B cell (primary cell): ENCODE measurements at regions not wholly inside any gene's neighbourhood (a gene's known extent, or its start where the extent isn't known, plus 50 kb on each side); places are given as distances from the start of the nearest gene placed in this dataset.

Source experiments
- ATAC-seq: fragments of 200-7000 bp; cut with Tn5 transposase; one replicate; pipeline ENCODE4 v1.10.0; 2021; ENCODE audit warnings: low read depth, mild to moderate bottlenecking, moderate number of reproducible peaks, moderate library complexity
- CTCF ChIA-PET: fragments of 350-600 bp; sonication (Branson Sonifier 250); formaldehyde crosslinking; loops from one replicate; lab custom pipeline; 2021; ENCODE audit warnings: antibody characterized with exemption, inconsistent platforms; lab: Charles Lee
- POLR2A ChIA-PET: fragments of 350-600 bp; sonication (Branson Sonifier 250); formaldehyde crosslinking; loops from one replicate; lab custom pipeline; 2021; ENCODE audit warnings: antibody characterized with exemption; lab: Charles Lee
- DNase-seq: peaks from one replicate; pipeline ENCODE4 v3.0.0; 2013
- H2AFZ ChIP-seq: 2 replicates; pipeline ENCODE4 v1.6.1; 2012; ENCODE audit warnings: mild to moderate bottlenecking, low read depth, low read length; ENCODE audit not compliant: insufficient read depth, poor library complexity, severe bottlenecking
- H3K27ac ChIP-seq, 2 donors: 1 replicate in 1 of 2; 2 replicates in 1 of 2; pipeline ENCODE4 v1.5.1; 2012 to 2013; ENCODE audit warnings: low read length in 2 of 2, mild to moderate bottlenecking in 2 of 2, moderate library complexity in 1 of 2
- H3K27me3 ChIP-seq, 4 experiments: fragments of 200-600 bp in 1 of 4; sonication (generic) in 1 of 4; replicated peaks in 1 of 4; 1 replicate in 2 of 4; 2 replicates in 2 of 4; pipeline versions ENCODE4 v1.6.1 to v1.7.0; 2013 to 2016; ENCODE audit warnings: low read length in 3 of 4, mild to moderate bottlenecking in 2 of 4, mixed read lengths in 1 of 4, moderate library complexity in 1 of 4; ENCODE audit not compliant: insufficient read depth in 4 of 4, control insufficient read depth in 3 of 4; ENCODE audit errors: control extremely low read depth in 1 of 4
- H3K36me3 ChIP-seq, 2 experiments: replicated peaks in 1 of 2; 1 replicate in 1 of 2; 2 replicates in 1 of 2; pipeline versions ENCODE4 v1.6.1 to v1.7.1; 2013; ENCODE audit warnings: low read length in 1 of 2; ENCODE audit not compliant: insufficient read depth in 2 of 2, control insufficient read depth in 1 of 2; ENCODE audit errors: control extremely low read depth in 1 of 2, extremely low read depth in 1 of 2
- H3K4me1 ChIP-seq, 2 donors: fragments of 200-600 bp in 1 of 2; sonication (generic) in 1 of 2; 1 replicate in 1 of 2; 2 replicates in 1 of 2; pipeline versions ENCODE4 v1.5.1 to v1.6.1; 2013 to 2017; ENCODE audit warnings: low read length in 2 of 2; ENCODE audit not compliant: control insufficient read depth in 2 of 2, insufficient read depth in 2 of 2
- H3K4me2 ChIP-seq: replicated peaks from 2 replicates; pipeline ENCODE3; 2012; ENCODE audit warnings: mild to moderate bottlenecking, low read depth, low read length; ENCODE audit not compliant: poor library complexity, severe bottlenecking
- H3K4me3 ChIP-seq, 5 experiments: fragments of 200-600 bp in 1 of 5; sonication (generic) in 1 of 5; 1 replicate in 3 of 5; 2 replicates in 2 of 5; pipeline versions ENCODE4 v1.5.1 to v1.7.0; 2011 to 2016; ENCODE audit warnings: low read length in 4 of 5, mild to moderate bottlenecking in 4 of 5, low read depth in 2 of 5, control low read depth in 1 of 5, moderate library complexity in 1 of 5; ENCODE audit not compliant: insufficient read depth in 1 of 5; ENCODE audit errors: control extremely low read depth in 1 of 5, extremely low read depth in 1 of 5
- H3K79me2 ChIP-seq: fragments of 200-600 bp; sonication (generic); one replicate; pipeline ENCODE4 v1.6.0; 2016; ENCODE audit warnings: low read length; ENCODE audit not compliant: control insufficient read depth, insufficient read depth
- H3K9ac ChIP-seq: fragments of 200-600 bp; sonication (generic); 2 replicates; pipeline ENCODE4 v1.6.1; 2017; ENCODE audit warnings: mild to moderate bottlenecking, low read length, moderate library complexity
- H3K9me3 ChIP-seq, 3 donors: one replicate each; pipeline versions ENCODE4 v1.6.1 to v1.7.1; 2013; ENCODE audit warnings: low read length in 2 of 3; ENCODE audit not compliant: control insufficient read depth in 2 of 3, insufficient read depth in 1 of 3; ENCODE audit errors: control extremely low read depth in 1 of 3
- H4K20me1 ChIP-seq: 2 replicates; pipeline ENCODE4 v1.6.0; 2012; ENCODE audit warnings: mild to moderate bottlenecking, low read length; ENCODE audit not compliant: insufficient read depth, control insufficient read depth, poor library complexity, severe bottlenecking
- H3K27ac Mint-ChIP-seq: one replicate; pipeline ENCODE4 v1.8.0; 2021; ENCODE audit warnings: mixed read lengths
- H3K27me3 Mint-ChIP-seq: one replicate; pipeline ENCODE4 v1.8.0; 2021; ENCODE audit warnings: mixed read lengths
- H3K4me1 Mint-ChIP-seq: one replicate; pipeline ENCODE4 v1.8.0; 2021; ENCODE audit warnings: mixed read lengths
- H3K4me3 Mint-ChIP-seq: one replicate; pipeline ENCODE4 v1.8.0; 2021; ENCODE audit warnings: mixed read lengths
- H3K9me3 Mint-ChIP-seq: one replicate; pipeline ENCODE4 v1.8.0; 2022; ENCODE audit warnings: mixed read lengths; ENCODE audit not compliant: insufficient read depth
- CTCF ChIP-seq: fragments of 200-600 bp; IDR thresholded peaks from one replicate; pipeline ENCODE4 v1.8.0; 2022; ENCODE audit warnings: antibody characterized with exemption, mild to moderate bottlenecking
- EZH2 ChIP-seq: IDR thresholded peaks from 2 replicates; pipeline ENCODE4 v1.6.1; 2012; ENCODE audit warnings: borderline replicate concordance, low read depth, mild to moderate bottlenecking, moderate library complexity, low read length; ENCODE audit not compliant: insufficient read depth, poor library complexity, severe bottlenecking
- WGBS: methylation state at CpG from one replicate; pipeline ENCODE4 v1.1.5; 2013; ENCODE audit warnings: missing lambda C conversion rate; ENCODE audit not compliant: insufficient coverage; 5-methylcytosine and 5-hydroxymethylcytosine counted together
- intact Hi-C: fragments of 100-400 bp; cut with micrococcal nuclease; formaldehyde crosslinking; loops from one replicate; pipeline ENCODE4 v1.10.0; 2022

GRCh38 chr17:27952366-27952765, 59.2 kb upstream of the LYRM9 start:
- TF ChIP-seq CTCF (no peak), EZH2 (no peak)
- Histone ChIP-seq H3K27me3 (peaks cover 0 to 4% (median 0%) of the 10 kb centered on the region in 4 experiments), H3K36me3 (no peaks in the 10 kb centered on the region), H2AFZ (no peak overlapping the region), H3K4me1 (no peaks in the 10 kb centered on the region), H3K9ac (no peak overlapping the region), H3K4me3 (no peak overlapping the region), H3K4me2 (no peak overlapping the region), H3K79me2 (no peaks in the 10 kb centered on the region), H4K20me1 (no peaks in the 10 kb centered on the region), H3K27ac (no peak overlapping the region), H3K9me3 (no peaks in the 10 kb centered on the region)
- ChIA-PET CTCF (no interaction called here), POLR2A (no interaction called here)
- H3K27ac Mint-ChIP-seq, result no peak overlapping the region
- no peak for ATAC-seq
- no peak overlapping the region for H3K4me3 Mint-ChIP-seq
- 70% methylated on average over 7 of the region's 7 CpGs for WGBS
- H3K4me1 Mint-ChIP-seq, result no peaks in the 10 kb centered on the region
- intact Hi-C loops, result no loop called here
- H3K9me3 Mint-ChIP-seq, result no peaks in the 10 kb centered on the region
- H3K27me3 Mint-ChIP-seq, result peaks cover 12% of the 10 kb centered on the region
- no peak for DNase-seq

GRCh38 chr17:27954548-27955495, 61.7 kb upstream of the LYRM9 start:
- no peak for ATAC-seq
- no peak overlapping the region for H3K4me3 Mint-ChIP-seq
- no peak for TF ChIP-seq EZH2
- no peak for TF ChIP-seq CTCF
- Histone ChIP-seq H3K27me3 (peaks cover 0 to 4% (median 0%) of the 10 kb centered on the region in 4 experiments), H3K9ac (no peak overlapping the region), H3K27ac (no peak overlapping the region), H3K9me3 (no peaks in the 10 kb centered on the region), H3K4me2 (no peak overlapping the region), H4K20me1 (no peaks in the 10 kb centered on the region), H3K4me3 (no peak overlapping the region), H3K36me3 (no peaks in the 10 kb centered on the region), H2AFZ (no peak overlapping the region), H3K4me1 (no peaks in the 10 kb centered on the region), H3K79me2 (no peaks in the 10 kb centered on the region)
- peaks cover 12% of the 10 kb centered on the region for H3K27me3 Mint-ChIP-seq
- intact Hi-C loops, result no loop called here
- no peaks in the 10 kb centered on the region for H3K4me1 Mint-ChIP-seq
- DNase-seq, result no peak
- CTCF ChIA-PET, result no interaction called here
- WGBS, result 64% methylated on average over 7 of the region's 8 CpGs
- no peaks in the 10 kb centered on the region for H3K9me3 Mint-ChIP-seq
- POLR2A ChIA-PET, result no interaction called here
- H3K27ac Mint-ChIP-seq, result no peak overlapping the region
